ENCODE measurements at regions not wholly inside any gene's neighbourhood (a gene's known extent, or its start where the extent isn't known, plus 50 kb on each side); places are given as distances from the start of the nearest gene placed in this dataset.
"Not testable (repeated sequence)": the region's sequence is repeated elsewhere in the genome, so short reads cannot be mapped to it uniquely, and the experiment has no call there.

DNA sequence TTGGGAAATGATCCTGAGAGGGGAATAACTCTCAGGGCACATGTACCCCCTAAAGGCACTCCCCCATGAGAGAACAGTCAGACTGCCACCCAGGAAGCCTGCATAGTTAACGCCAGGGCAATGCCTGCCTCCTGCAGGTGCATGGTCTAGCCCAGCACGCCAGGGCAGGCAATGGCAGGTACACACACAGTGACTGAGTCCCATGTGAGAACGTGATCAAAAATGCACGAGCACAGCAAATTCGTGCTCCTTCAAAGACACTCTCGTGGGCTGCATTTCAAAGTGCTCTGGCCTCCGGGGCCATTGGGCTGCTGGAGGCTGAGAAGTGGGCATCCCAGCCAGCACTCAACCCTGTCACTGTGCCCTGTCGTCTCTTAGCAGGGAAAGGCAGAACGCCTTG is 79.7 kb downstream of the SHANK2 start:
- H3K4me3 ChIP-seq, result no peak overlapping the region
- no peaks in the 10 kb centered on the region for H3K27me3 ChIP-seq
- H3K27ac ChIP-seq, result no peak overlapping the region
- H3K4me1 ChIP-seq, result no peaks in the 10 kb centered on the region
- no peak for DNase-seq
- no peaks in the 10 kb centered on the region for H3K36me3 ChIP-seq
- no peaks in the 10 kb centered on the region for H3K9me3 ChIP-seq (replicated peaks)

DNA sequence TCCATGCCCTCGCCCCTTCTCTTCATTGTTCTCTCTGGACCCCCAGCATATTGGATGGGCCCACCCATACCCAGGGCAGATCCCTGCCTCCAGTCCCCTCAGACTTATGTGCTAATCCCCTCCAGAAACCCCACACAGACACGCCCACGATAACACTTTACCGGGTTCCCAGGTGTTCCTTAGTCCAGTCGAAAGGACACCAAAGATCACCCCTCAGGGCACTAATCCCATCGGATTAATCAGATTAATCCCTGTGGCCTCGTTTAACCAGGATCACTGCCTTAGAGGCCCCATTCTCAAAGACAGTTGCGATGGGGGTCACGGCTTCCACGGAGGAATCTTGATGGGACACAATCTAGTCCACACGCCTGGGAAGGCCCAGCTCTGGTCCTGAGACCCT is 80.8 kb downstream of the SHANK2 start:
- H3K4me3 ChIP-seq, result no peak overlapping the region
- H3K27ac ChIP-seq, result no peak overlapping the region
- H3K9me3 ChIP-seq (replicated peaks), result no peaks in the 10 kb centered on the region
- no peaks in the 10 kb centered on the region for H3K4me1 ChIP-seq
- no peaks in the 10 kb centered on the region for H3K27me3 ChIP-seq
- no peaks in the 10 kb centered on the region for H3K36me3 ChIP-seq
- no peak for DNase-seq

- H3K4me3 ChIP-seq, result no peak overlapping the region
- no peaks in the 10 kb centered on the region for H3K36me3 ChIP-seq
- H3K4me1 ChIP-seq, result no peaks in the 10 kb centered on the region
- no peaks in the 10 kb centered on the region for H3K27me3 ChIP-seq
- H3K9me3 ChIP-seq (replicated peaks), result no peaks in the 10 kb centered on the region
- DNase-seq, result no peak
- no peak overlapping the region for H3K27ac ChIP-seq
These were observed 81.6 kb downstream of the SHANK2 start for GRCh38 chr11:71170624-71171423.

GRCh38 chr11:71169313-71169712 is 83.1 kb downstream of the SHANK2 start:
- H3K36me3 ChIP-seq, result no peaks in the 10 kb centered on the region
- H3K4me3 ChIP-seq, result no peak overlapping the region
- H3K27me3 ChIP-seq, result no peaks in the 10 kb centered on the region
- no peak for DNase-seq
- H3K4me1 ChIP-seq, result no peaks in the 10 kb centered on the region
- H3K9me3 ChIP-seq (replicated peaks), result no peaks in the 10 kb centered on the region
- H3K27ac ChIP-seq, result no peak overlapping the region

GRCh38 chr11:71167814-71168213 is 84.6 kb downstream of the SHANK2 start:
- H3K4me3 ChIP-seq; H3K27ac ChIP-seq; H3K9me3 ChIP-seq (replicated peaks); H3K36me3 ChIP-seq; H3K4me1 ChIP-seq; DNase-seq; H3K27me3 ChIP-seq: not testable (repeated sequence)

DNA sequence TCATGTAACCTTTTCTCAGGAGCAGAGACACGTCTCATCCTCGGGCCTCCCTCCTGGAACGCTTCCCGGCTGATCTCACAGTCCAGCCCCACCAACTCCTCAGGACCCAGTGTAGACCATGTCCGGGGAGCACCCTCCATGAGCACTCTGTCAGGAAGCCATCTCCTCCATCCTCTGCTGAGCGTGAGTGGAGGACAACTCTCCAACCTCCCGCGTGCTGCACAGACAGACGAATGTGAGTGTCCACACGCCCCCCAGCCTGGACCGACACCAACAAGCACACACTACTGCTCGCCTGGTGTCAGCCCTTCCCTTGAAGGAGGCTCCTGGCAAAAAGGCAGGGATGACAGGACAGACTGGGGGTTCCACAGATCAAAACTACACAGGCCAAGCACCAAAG is 86.6 kb downstream of the SHANK2 start:
- no peaks in the 10 kb centered on the region for H3K9me3 ChIP-seq (replicated peaks)
- H3K27me3 ChIP-seq, result no peaks in the 10 kb centered on the region
- no peak overlapping the region for H3K27ac ChIP-seq
- no peaks in the 10 kb centered on the region for H3K4me1 ChIP-seq
- H3K4me3 ChIP-seq, result no peak overlapping the region
- no peaks in the 10 kb centered on the region for H3K36me3 ChIP-seq
- DNase-seq, result no peak

DNA sequence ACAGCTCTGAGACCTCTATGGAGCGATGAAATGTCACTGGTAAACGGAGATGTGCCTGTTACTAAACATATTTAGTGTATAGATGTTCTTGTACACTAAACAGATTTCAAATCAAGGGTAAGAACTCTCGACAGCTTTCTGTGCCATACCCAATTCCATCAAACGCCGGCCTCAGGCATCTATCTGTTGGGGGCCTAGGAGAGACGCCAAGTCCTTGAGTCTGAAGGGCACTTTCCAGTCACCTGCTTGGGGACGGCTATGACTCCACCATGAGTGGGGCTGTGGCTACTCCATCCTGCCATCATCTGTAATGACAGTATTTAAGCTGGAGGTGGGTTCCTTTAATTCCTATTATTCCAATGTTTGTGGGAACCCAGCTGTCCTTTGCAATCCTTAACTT is 87.8 kb downstream of the SHANK2 start:
- no peaks in the 10 kb centered on the region for H3K27me3 ChIP-seq
- no peaks in the 10 kb centered on the region for H3K9me3 ChIP-seq (replicated peaks)
- no peaks in the 10 kb centered on the region for H3K36me3 ChIP-seq
- H3K4me1 ChIP-seq, result no peaks in the 10 kb centered on the region
- H3K4me3 ChIP-seq, result no peak overlapping the region
- no peak for DNase-seq
- no peak overlapping the region for H3K27ac ChIP-seq

GRCh38 chr11:71164186-71164585 is 88.2 kb downstream of the SHANK2 start:
- DNase-seq, result no peak
- H3K27ac ChIP-seq, result no peak overlapping the region
- no peaks in the 10 kb centered on the region for H3K27me3 ChIP-seq
- H3K4me1 ChIP-seq, result no peaks in the 10 kb centered on the region
- H3K9me3 ChIP-seq (replicated peaks), result no peaks in the 10 kb centered on the region
- H3K36me3 ChIP-seq, result no peaks in the 10 kb centered on the region
- no peak overlapping the region for H3K4me3 ChIP-seq

DNA sequence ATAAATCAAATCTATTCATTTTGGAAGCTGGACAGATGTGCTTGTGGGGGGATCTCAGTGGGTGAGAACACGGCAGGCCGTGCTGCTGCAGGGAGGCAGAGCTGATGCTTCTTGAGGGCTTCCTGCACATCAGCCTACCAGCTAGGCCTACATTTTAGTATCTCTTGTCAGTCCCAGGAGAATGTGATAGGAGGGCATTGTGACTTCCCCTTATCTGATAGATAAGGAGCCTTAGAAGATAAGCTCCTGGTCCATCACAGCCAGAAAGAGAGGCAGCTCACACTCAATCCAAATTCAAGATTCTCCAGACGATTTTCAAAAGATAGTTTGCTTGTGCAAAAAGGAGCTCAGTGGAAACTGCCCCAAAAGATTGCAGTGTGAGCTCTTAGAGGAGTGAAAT is 89.0 kb downstream of the SHANK2 start:
- no peak overlapping the region for H3K4me3 ChIP-seq
- no peak overlapping the region for H3K27ac ChIP-seq
- no peaks in the 10 kb centered on the region for H3K9me3 ChIP-seq (replicated peaks)
- no peaks in the 10 kb centered on the region for H3K4me1 ChIP-seq
- no peaks in the 10 kb centered on the region for H3K36me3 ChIP-seq
- DNase-seq, result no peak
- no peaks in the 10 kb centered on the region for H3K27me3 ChIP-seq

- no peak overlapping the region for H3K27ac ChIP-seq
- no peaks in the 10 kb centered on the region for H3K36me3 ChIP-seq
- DNase-seq, result no peak
- H3K27me3 ChIP-seq, result no peaks in the 10 kb centered on the region
- H3K4me1 ChIP-seq, result no peaks in the 10 kb centered on the region
- no peak overlapping the region for H3K4me3 ChIP-seq
- H3K9me3 ChIP-seq (replicated peaks), result no peaks in the 10 kb centered on the region
These were observed 93.4 kb downstream of the SHANK2 start for GRCh38 chr11:71158936-71159335.

DNA sequence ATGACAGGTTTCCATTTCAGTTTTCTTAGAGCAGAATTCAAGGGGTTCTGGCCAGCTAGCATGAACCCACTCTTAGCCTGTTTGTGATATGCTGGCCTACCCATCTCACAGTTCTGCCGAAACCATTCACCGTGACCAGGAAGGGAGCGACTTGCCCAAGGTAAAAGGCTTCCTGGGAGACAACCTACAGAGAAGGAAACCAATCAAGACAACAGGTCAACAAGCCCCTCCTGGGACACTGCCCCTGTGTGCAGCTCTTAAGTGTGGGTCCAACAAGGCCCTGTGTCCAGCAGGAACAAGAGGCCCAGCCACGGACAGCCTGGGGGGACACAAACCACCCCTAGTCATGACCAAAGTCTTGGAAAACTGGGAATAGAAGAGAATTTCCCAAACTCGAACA is 94.7 kb downstream of the SHANK2 start:
- not testable (repeated sequence) for H3K9me3 ChIP-seq (replicated peaks); H3K27me3 ChIP-seq; DNase-seq; H3K36me3 ChIP-seq; H3K27ac ChIP-seq; H3K4me1 ChIP-seq; H3K4me3 ChIP-seq

DNA sequence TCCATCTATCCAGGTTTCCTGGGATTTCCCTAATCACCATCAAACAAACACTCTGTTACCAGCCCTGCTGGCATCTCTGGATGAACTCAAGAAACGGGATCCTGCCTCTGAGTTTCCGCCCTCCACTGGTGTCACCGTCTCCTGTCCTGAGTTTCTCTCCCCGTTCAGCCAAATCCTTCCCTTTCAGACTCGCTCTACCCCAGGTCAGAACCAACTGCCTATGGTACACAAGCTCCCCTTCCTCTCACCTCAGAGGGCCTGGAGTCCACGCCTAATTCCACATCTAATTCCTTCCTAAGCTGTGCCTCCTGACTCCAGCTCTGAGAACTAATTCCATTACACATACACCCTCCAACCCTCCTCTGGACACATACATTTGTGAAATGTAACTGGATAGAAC is 96.1 kb downstream of the SHANK2 start:
- Histone ChIP-seq H3K4me3 (no peak overlapping the region), H3K27ac (no peak overlapping the region)
- no peak for DNase-seq

GRCh38 chr11:71155846-71156245 is 96.5 kb downstream of the SHANK2 start:
- H3K9me3 ChIP-seq (replicated peaks), result no peaks in the 10 kb centered on the region
- no peaks in the 10 kb centered on the region for H3K27me3 ChIP-seq
- no peak overlapping the region for H3K27ac ChIP-seq
- no peaks in the 10 kb centered on the region for H3K36me3 ChIP-seq
- DNase-seq, result no peak
- H3K4me3 ChIP-seq, result no peak overlapping the region
- H3K4me1 ChIP-seq, result no peaks in the 10 kb centered on the region

More for the DNA sequence above, 96.1 kb downstream of the SHANK2 start:
- H3K9me3 ChIP-seq (replicated peaks), result no peaks in the 10 kb centered on the region
- no peaks in the 10 kb centered on the region for H3K4me1 ChIP-seq
- no peaks in the 10 kb centered on the region for H3K36me3 ChIP-seq
- no peaks in the 10 kb centered on the region for H3K27me3 ChIP-seq

- H3K27me3 ChIP-seq, result no peaks in the 10 kb centered on the region
- no peaks in the 10 kb centered on the region for H3K36me3 ChIP-seq
- H3K27ac ChIP-seq, result no peak overlapping the region
- DNase-seq, result no peak
- no peak overlapping the region for H3K4me3 ChIP-seq
- H3K4me1 ChIP-seq, result no peaks in the 10 kb centered on the region
- H3K9me3 ChIP-seq (replicated peaks), result no peaks in the 10 kb centered on the region
These were observed 98.0 kb downstream of the SHANK2 start for GRCh38 chr11:71154261-71154805.

GRCh38 chr11:71153005-71153390 is 99.4 kb downstream of the SHANK2 start:
- Histone ChIP-seq H3K9me3 (replicated peaks) (no peaks in the 10 kb centered on the region), H3K4me1 (no peaks in the 10 kb centered on the region), H3K27me3 (no peaks in the 10 kb centered on the region), H3K4me3 (no peak overlapping the region), H3K36me3 (no peaks in the 10 kb centered on the region), H3K27ac (no peak overlapping the region)
- no peak for DNase-seq

All from SJCRH30 (cell line).